Sigmoid colon (tissue), 6 donors: ENCODE measurements at regions not wholly inside any gene's neighbourhood (a gene's known extent, or its start where the extent isn't known, plus 50 kb on each side); places are given as distances from the start of the nearest gene placed in this dataset.

Experiments used
- DNase-seq: peaks from one replicate; pipeline ENCODE4 v3.0.0-alpha.2; 2019
- H3K27ac ChIP-seq, 4 donors: fragments of 200-600 bp; sonication (generic); one replicate each; pipeline ENCODE4 v1.5.1; 2016 to 2019; ENCODE audit warnings: mild to moderate bottlenecking in 1 of 4
- H3K27me3 ChIP-seq, 3 donors: fragments of 200-600 bp; sonication (generic); one replicate each; pipeline ENCODE4 v1.5.1; 2019; ENCODE audit warnings: mild to moderate bottlenecking in 1 of 3
- H3K36me3 ChIP-seq, 4 donors: fragments of 200-600 bp; sonication (generic); one replicate each; pipeline ENCODE4 v1.5.1; 2016 to 2019
- H3K4me1 ChIP-seq, 4 donors: fragments of 200-600 bp; sonication (generic); one replicate each; pipeline ENCODE4 v1.5.1; 2017 to 2019
- H3K4me3 ChIP-seq, 4 donors: fragments of 200-600 bp; sonication (generic); one replicate each; pipeline ENCODE4 v1.5.1; 2017 to 2019; ENCODE audit warnings: mild to moderate bottlenecking in 2 of 4, moderate library complexity in 1 of 4
- H3K9me3 ChIP-seq, 4 donors: fragments of 200-600 bp in 3 of 4; sonication (generic) in 3 of 4; one replicate each; pipeline versions ENCODE4 v1.5.1 to v1.6.1; 2013 to 2019
- EP300 ChIP-seq, 4 donors: sonication (generic); formaldehyde crosslinking; IDR thresholded peaks; one replicate each; pipeline ENCODE4 v1.6.1; 2017; ENCODE audit warnings: antibody characterized with exemption in 4 of 4
- POLR2A ChIP-seq, 2 donors: fragments of 450-650 bp; IDR thresholded peaks; one replicate each; pipeline ENCODE4 v1.6.1; 2016; ENCODE audit warnings: antibody characterized with exemption in 2 of 2, mild to moderate bottlenecking in 2 of 2, moderate library complexity in 2 of 2
- POLR2AphosphoS5 ChIP-seq, 4 donors: sonication (generic); formaldehyde crosslinking; IDR thresholded peaks; one replicate each; pipeline ENCODE4 v1.6.1; 2017; ENCODE audit warnings: antibody characterized with exemption in 4 of 4
- WGBS, 2 donors: extraction: QIAGEN DNeasy Blood & Tissue Kit; methylation state at CpG; one replicate each; pipeline ENCODE4 v1.1.7; 2013; 5-methylcytosine and 5-hydroxymethylcytosine counted together
- intact Hi-C: fragments of 100-400 bp; cut with DNase I; formaldehyde crosslinking; loops from one replicate; pipeline ENCODE4 v1.15.1; 2023
- TF ChIP-seq, protein P1 (sequence below), 4 experiments: fragments of 450-650 bp in 3 of 4; fragments of 200-600 bp in 1 of 4; IDR thresholded peaks; one replicate each; pipeline ENCODE4 v1.5.1; 2016 to 2019; ENCODE audit warnings: antibody characterized with exemption in 4 of 4, mild to moderate bottlenecking in 3 of 4, moderate library complexity in 2 of 4
- donor health status: healthy with polysubstance abuse.
- donor health status: healthy.

DNA sequence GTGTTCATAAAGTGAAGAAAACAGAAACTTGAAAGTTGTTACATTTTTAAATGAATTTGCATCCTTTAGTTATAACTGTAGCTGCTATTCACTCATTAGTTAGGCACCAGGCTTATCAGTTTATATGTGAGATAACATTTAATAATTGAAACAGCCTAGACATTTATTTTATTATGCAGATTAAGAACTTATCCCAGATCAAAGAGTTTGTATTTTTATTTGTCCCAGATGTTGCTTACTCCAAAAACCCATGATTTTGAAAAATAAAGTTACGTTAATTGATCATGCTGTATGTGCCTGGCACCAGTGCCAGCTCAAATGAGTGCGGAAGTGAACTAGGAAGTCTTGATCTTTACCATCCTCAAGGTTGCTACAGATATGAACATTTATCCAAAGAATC lies 172.7 kb upstream of the CARD18 start:
- H3K4me3 ChIP-seq: no peak overlapping the region
- 81 to 85% methylated on average over 2 of the region's 2 CpGs for WGBS, 2 donors
- H3K9me3 ChIP-seq: no peaks in the 10 kb centered on the region
- no peaks in the 10 kb centered on the region for H3K4me1 ChIP-seq
- H3K27ac ChIP-seq: no peak overlapping the region
- no peaks in the 10 kb centered on the region for H3K36me3 ChIP-seq
- TF ChIP-seq POLR2AphosphoS5 (IDR thresholded peaks at IDR 0.05): no peak
- no peaks in the 10 kb centered on the region for H3K27me3 ChIP-seq
- DNase-seq: no peak
- intact Hi-C loops: no loop called here

DNA sequence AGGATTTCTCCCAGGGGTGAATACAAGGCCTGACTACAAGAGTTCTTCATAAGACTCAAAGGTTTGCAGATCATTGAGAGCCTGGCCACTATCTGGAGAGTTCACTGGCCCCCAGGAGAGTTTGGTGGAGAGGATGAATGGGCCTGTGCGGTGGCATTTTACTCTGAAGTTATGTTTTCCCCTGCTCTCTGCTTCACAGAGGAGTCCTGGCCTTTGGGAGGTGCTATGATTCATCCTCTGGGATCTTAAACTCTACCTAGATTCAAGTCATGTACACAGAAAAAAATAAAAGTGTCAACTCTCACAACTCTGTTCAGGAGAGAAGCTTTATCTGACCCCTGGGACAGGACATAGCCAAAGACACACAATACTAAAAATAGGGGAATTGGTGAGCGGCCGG lies 159.1 kb upstream of the CARD18 start:
- H3K4me1 ChIP-seq: no peaks in the 10 kb centered on the region
- no peaks in the 10 kb centered on the region for H3K27me3 ChIP-seq
- H3K4me3 ChIP-seq: no peak overlapping the region
- no peak for DNase-seq
- H3K27ac ChIP-seq: no peak overlapping the region
- H3K36me3 ChIP-seq: no peaks in the 10 kb centered on the region
- no peaks in the 10 kb centered on the region for H3K9me3 ChIP-seq
- 96% methylated on average over 3 of the region's 3 CpGs for WGBS, 2 donors
- intact Hi-C loops: no loop called here
- TF ChIP-seq EP300 (IDR thresholded peaks at IDR 0.05): no peak
- TF ChIP-seq, protein P1, sequence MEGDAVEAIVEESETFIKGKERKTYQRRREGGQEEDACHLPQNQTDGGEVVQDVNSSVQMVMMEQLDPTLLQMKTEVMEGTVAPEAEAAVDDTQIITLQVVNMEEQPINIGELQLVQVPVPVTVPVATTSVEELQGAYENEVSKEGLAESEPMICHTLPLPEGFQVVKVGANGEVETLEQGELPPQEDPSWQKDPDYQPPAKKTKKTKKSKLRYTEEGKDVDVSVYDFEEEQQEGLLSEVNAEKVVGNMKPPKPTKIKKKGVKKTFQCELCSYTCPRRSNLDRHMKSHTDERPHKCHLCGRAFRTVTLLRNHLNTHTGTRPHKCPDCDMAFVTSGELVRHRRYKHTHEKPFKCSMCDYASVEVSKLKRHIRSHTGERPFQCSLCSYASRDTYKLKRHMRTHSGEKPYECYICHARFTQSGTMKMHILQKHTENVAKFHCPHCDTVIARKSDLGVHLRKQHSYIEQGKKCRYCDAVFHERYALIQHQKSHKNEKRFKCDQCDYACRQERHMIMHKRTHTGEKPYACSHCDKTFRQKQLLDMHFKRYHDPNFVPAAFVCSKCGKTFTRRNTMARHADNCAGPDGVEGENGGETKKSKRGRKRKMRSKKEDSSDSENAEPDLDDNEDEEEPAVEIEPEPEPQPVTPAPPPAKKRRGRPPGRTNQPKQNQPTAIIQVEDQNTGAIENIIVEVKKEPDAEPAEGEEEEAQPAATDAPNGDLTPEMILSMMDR (IDR thresholded peaks at IDR 0.05): no peak
- no peak for TF ChIP-seq POLR2AphosphoS5 (IDR thresholded peaks at IDR 0.05)
- no peak for TF ChIP-seq POLR2A (IDR thresholded peaks at IDR 0.05)

DNA sequence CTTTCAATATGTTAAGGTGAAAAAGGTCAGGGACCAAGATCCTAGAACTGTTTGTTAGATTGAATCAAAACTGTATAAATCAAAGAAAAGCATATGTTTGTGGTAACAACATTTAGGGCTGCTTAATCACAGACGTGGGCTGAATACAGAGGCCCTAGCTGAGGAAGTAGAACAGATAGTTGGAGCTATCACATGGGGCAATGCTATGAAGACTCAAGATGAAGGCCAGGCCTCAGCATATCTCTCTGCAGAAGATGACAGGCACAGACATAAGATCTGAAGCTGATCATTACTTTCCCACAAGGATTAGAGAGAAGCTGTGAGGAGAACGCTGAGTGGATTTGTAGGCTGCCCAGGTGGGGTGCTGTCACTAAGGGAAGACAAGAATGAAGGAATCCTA lies 158.6 kb upstream of the CARD18 start:
- WGBS, 2 donors: 81 to 86% methylated on average over 2 of the region's 2 CpGs
- H3K9me3 ChIP-seq: no peaks in the 10 kb centered on the region
- no peak overlapping the region for H3K27ac ChIP-seq
- no peaks in the 10 kb centered on the region for H3K36me3 ChIP-seq
- no peak overlapping the region for H3K4me3 ChIP-seq
- TF ChIP-seq POLR2A (IDR thresholded peaks at IDR 0.05) (no peak), EP300 (IDR thresholded peaks at IDR 0.05) (no peak), POLR2AphosphoS5 (IDR thresholded peaks at IDR 0.05) (no peak)
- TF ChIP-seq, protein P1 (IDR thresholded peaks at IDR 0.05): no peak
- DNase-seq: no peak
- H3K27me3 ChIP-seq: no peaks in the 10 kb centered on the region
- H3K4me1 ChIP-seq: no peaks in the 10 kb centered on the region
- intact Hi-C loops: no loop called here

DNA sequence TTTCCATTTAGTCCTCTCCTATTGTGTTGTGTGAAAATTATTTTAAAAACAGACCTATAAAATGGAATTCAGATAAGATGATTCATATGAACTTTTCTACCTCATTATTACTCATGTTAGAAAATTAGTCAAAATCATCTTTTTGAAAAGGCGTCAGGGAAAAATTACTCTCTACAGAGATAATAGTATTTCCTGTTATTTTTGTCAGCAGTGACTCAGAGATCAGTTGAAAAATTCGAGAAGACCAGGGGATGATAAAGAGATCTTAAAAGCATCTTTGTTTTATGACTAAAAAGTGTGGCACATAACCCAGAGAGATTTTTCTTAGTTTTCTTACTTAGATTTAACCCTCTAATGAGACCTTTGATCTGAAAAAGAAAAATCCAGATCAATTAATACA lies 157.9 kb upstream of the CARD18 start:
- 76 to 77% methylated on average over 2 of the region's 2 CpGs for WGBS, 2 donors
- intact Hi-C loops: no loop called here

DNA sequence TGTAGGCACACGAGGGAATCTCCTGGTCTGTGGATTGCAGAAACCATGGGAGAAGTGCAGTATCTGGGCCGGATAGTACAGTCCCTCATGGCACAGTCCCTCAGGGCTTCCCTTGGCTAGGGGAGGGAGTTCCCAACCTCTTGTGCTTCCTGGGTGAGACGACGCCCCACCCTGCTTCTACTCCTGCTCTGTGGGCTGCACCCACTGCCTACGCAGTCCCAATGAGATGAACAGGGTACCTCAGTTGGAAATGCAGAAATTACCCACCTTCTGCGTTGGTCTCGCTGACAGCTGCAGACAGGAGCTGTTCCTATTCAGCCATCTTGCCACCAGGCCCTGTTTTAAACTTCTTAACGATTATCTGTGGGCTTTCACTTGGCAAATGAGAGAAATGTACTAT lies 157.2 kb upstream of the CARD18 start:
- TF ChIP-seq, protein P1 (IDR thresholded peaks at IDR 0.05): no peak
- TF ChIP-seq POLR2A (IDR thresholded peaks at IDR 0.05) (no peak), POLR2AphosphoS5 (IDR thresholded peaks at IDR 0.05) (no peak), EP300 (IDR thresholded peaks at IDR 0.05) (no peak)
- WGBS, 2 donors: 89 to 90% methylated on average over 8 of the region's 8 CpGs
- Histone ChIP-seq H3K4me1 (no peaks in the 10 kb centered on the region), H3K36me3 (no peaks in the 10 kb centered on the region), H3K27ac (no peak overlapping the region), H3K9me3 (no peaks in the 10 kb centered on the region), H3K4me3 (no peak overlapping the region), H3K27me3 (no peaks in the 10 kb centered on the region)
- intact Hi-C loops: no loop called here
- no peak for DNase-seq

More for the DNA sequence above, 157.9 kb upstream of the CARD18 start:
- H3K36me3 ChIP-seq: no peaks in the 10 kb centered on the region
- TF ChIP-seq, protein P1 (IDR thresholded peaks at IDR 0.05): no peak
- TF ChIP-seq POLR2AphosphoS5 (IDR thresholded peaks at IDR 0.05) (no peak), EP300 (IDR thresholded peaks at IDR 0.05) (no peak), POLR2A (IDR thresholded peaks at IDR 0.05) (no peak)
- H3K27me3 ChIP-seq: no peaks in the 10 kb centered on the region
- H3K4me3 ChIP-seq: no peak overlapping the region
- no peaks in the 10 kb centered on the region for H3K9me3 ChIP-seq
- no peak overlapping the region for H3K27ac ChIP-seq
- no peak for DNase-seq
- H3K4me1 ChIP-seq: no peaks in the 10 kb centered on the region
